PFSK-1 (cell line): ENCODE measurements at regions not wholly inside any gene's neighbourhood (a gene's known extent, or its start where the extent isn't known, plus 50 kb on each side); places are given as distances from the start of the nearest gene placed in this dataset.

Experiments used
- FOXP2 ChIP-seq: optimal IDR thresholded peaks from 2 replicates; pipeline ENCODE3; 2011; ENCODE audit warnings: borderline replicate concordance, control low read depth, inconsistent platforms; ENCODE audit not compliant: insufficient read depth; ENCODE audit errors: extremely low read length, extremely low read depth
- POLR2AphosphoS5 ChIP-seq: IDR thresholded peaks from 2 replicates; pipeline ENCODE4 v1.6.1; 2012; ENCODE audit warnings: low read depth, mild to moderate bottlenecking, control low read depth, low read length, moderate library complexity
- REST ChIP-seq, 2 experiments: IDR thresholded peaks; 2 replicates each; pipeline versions ENCODE4 v1.6.1 to v1.8.0; 2011 to 2012; ENCODE audit warnings: low read depth in 2 of 2, low read length in 2 of 2, control low read depth in 1 of 2, inconsistent platforms in 1 of 2, mild to moderate bottlenecking in 1 of 2, moderate library complexity in 1 of 2; ENCODE audit not compliant: insufficient read depth in 1 of 2
- SIN3A ChIP-seq: IDR thresholded peaks from 2 replicates; pipeline ENCODE4 v1.6.1; 2012; ENCODE audit warnings: mild to moderate bottlenecking, low read length, moderate library complexity, borderline replicate concordance; ENCODE audit not compliant: insufficient read depth
- TAF1 ChIP-seq: IDR thresholded peaks from 2 replicates; pipeline ENCODE4 v1.6.1; 2012; ENCODE audit warnings: low read length, control low read depth, borderline replicate concordance; ENCODE audit not compliant: insufficient read depth

GRCh38 chr2:60226191-60226590, 327.3 kb downstream of the BCL11A start:
- TF ChIP-seq REST (IDR thresholded peaks at IDR 0.05; ENCODE audit: insufficient read depth in 1 of 2, low read depth in 2 of 2, low read length in 2 of 2) (no peak), SIN3A (no peak), POLR2AphosphoS5 (no peak), TAF1 (no peak), FOXP2 (no peak)

GRCh38 chr2:60223859-60224258, 329.6 kb downstream of the BCL11A start:
- TF ChIP-seq SIN3A, result no peak
- no peak for TF ChIP-seq REST (IDR thresholded peaks at IDR 0.05; ENCODE audit: insufficient read depth in 1 of 2, low read depth in 2 of 2, low read length in 2 of 2)
- no peak for TF ChIP-seq POLR2AphosphoS5
- TF ChIP-seq FOXP2, result no peak
- TF ChIP-seq TAF1, result no peak

GRCh38 chr2:60221098-60221497, 332.4 kb downstream of the BCL11A start:
- no peak for TF ChIP-seq FOXP2
- TF ChIP-seq SIN3A, result no peak
- TF ChIP-seq TAF1, result no peak
- TF ChIP-seq POLR2AphosphoS5, result no peak
- TF ChIP-seq REST (IDR thresholded peaks at IDR 0.05; ENCODE audit: insufficient read depth in 1 of 2, low read depth in 2 of 2, low read length in 2 of 2), result no peak

DNA sequence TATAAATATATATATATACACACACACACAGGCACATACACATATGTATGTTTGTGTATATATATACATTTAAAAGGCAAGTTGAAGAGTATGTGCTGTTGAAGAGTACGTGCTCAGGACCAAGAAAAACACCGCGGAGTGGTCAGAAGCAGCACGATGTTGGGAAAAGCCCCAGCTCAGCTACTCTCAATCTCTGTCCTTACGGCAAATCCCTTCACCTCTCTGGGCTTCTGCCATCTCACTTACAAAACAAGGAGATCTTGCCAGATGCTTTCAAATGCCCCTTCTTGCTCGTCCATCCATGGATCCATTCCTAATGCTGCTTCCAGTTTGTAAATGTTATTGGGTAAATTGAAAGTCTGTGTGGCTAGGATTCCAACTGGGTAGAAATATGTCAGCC, 333.9 kb downstream of the BCL11A start:
- TF ChIP-seq POLR2AphosphoS5 (no peak), SIN3A (no peak), REST (IDR thresholded peaks at IDR 0.05; ENCODE audit: insufficient read depth in 1 of 2, low read depth in 2 of 2, low read length in 2 of 2) (no peak), TAF1 (no peak), FOXP2 (no peak)

DNA sequence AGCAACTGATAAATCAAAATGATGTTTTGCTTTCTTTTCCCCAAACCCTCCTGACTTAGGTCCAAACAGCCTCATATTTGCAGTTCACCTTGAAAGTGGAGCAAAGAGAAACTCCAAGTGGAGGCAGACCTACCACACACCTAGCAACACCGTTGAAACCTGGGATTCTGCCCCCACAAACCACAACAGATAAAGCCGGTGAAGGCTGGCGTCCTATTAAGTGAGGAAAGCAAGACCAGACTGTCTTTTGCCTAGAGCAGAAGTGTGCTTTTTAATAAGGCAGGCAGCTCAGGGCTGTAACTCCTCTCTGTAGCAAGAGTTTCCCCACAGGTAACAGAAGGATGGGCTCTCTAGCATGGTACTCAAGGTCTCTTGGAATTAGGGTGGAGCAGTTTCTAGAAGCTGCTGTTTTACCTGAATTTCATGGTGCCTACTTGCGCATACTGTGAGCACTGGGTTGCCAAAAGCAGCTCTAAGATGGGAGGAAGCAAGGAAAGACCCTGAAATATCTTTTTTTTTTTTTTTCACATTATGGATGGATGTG, 336.9 kb downstream of the BCL11A start:
- TF ChIP-seq TAF1, result no peak
- no peak for TF ChIP-seq POLR2AphosphoS5
- TF ChIP-seq FOXP2, result no peak
- no peak for TF ChIP-seq SIN3A
